HFFc6 (cell line): ENCODE measurements at regions not wholly inside any gene's neighbourhood (a gene's known extent, or its start where the extent isn't known, plus 50 kb on each side); places are given as distances from the start of the nearest gene placed in this dataset.

Experiments
- DNase-seq: peaks from one replicate; pipeline ENCODE4 v3.0.0-alpha.2; 2018
- H3K27ac Mint-ChIP-seq: 2 replicates; pipeline ENCODE4 v1.8.0; 2020; ENCODE audit warnings: mild to moderate bottlenecking, mixed read lengths
- H3K27me3 Mint-ChIP-seq: 2 replicates; pipeline ENCODE4 v1.8.0; 2021; ENCODE audit warnings: mild to moderate bottlenecking, moderate library complexity, mixed read lengths; ENCODE audit not compliant: insufficient read depth
- H3K36me3 Mint-ChIP-seq: 2 replicates; pipeline ENCODE4 v1.8.0; 2021; ENCODE audit warnings: low read depth, mixed read lengths
- H3K4me1 Mint-ChIP-seq: 2 replicates; pipeline ENCODE4 v1.8.0; 2020; ENCODE audit warnings: low read depth, mixed read lengths
- H3K4me3 Mint-ChIP-seq: 2 replicates; pipeline ENCODE4 v1.8.0; 2020; ENCODE audit warnings: mild to moderate bottlenecking, moderate library complexity, mixed read lengths
- H3K9me3 Mint-ChIP-seq: 2 replicates; pipeline ENCODE4 v1.8.0; 2020; ENCODE audit warnings: mild to moderate bottlenecking, mixed read lengths
- CTCF ChIP-seq: fragments of 200-600 bp; sonication (generic); IDR thresholded peaks from 2 replicates; pipeline ENCODE4 v1.5.0; 2021; ENCODE audit warnings: antibody characterized with exemption, mild to moderate bottlenecking

- TF ChIP-seq CTCF = no peak
- no peak overlapping the region for H3K4me3 Mint-ChIP-seq
- H3K4me1 Mint-ChIP-seq = no peaks in the 10 kb centered on the region
- no peaks in the 10 kb centered on the region; the same call in 1 of the 2 replicates for H3K36me3 Mint-ChIP-seq
- H3K27ac Mint-ChIP-seq = no peak overlapping the region
- peaks cover 1% of the 10 kb centered on the region for H3K27me3 Mint-ChIP-seq
- no peak for DNase-seq
- H3K9me3 Mint-ChIP-seq = peaks cover 35% of the 10 kb centered on the region
These were observed 77.2 kb upstream of the WDR72 start for GRCh38 chr15:53836618-53837017.

GRCh38 chr15:53835309-53835708 lies 75.8 kb upstream of the WDR72 start:
- peaks cover 34% of the 10 kb centered on the region for H3K9me3 Mint-ChIP-seq
- H3K4me1 Mint-ChIP-seq = no peaks in the 10 kb centered on the region
- H3K4me3 Mint-ChIP-seq = no peak overlapping the region
- H3K27me3 Mint-ChIP-seq = peaks cover 1% of the 10 kb centered on the region
- TF ChIP-seq CTCF = no peak
- no peaks in the 10 kb centered on the region; the same call in 1 of the 2 replicates for H3K36me3 Mint-ChIP-seq
- no peak for DNase-seq
- H3K27ac Mint-ChIP-seq = no peak overlapping the region

GRCh38 chr15:53834214-53834613 lies 74.8 kb upstream of the WDR72 start:
- H3K27ac Mint-ChIP-seq = no peak overlapping the region
- no peaks in the 10 kb centered on the region for H3K36me3 Mint-ChIP-seq
- H3K4me3 Mint-ChIP-seq = no peak overlapping the region
- DNase-seq = no peak
- no peak for TF ChIP-seq CTCF
- peaks cover 1% of the 10 kb centered on the region; the same call in 1 of the 2 replicates for H3K27me3 Mint-ChIP-seq
- H3K4me1 Mint-ChIP-seq = no peaks in the 10 kb centered on the region
- H3K9me3 Mint-ChIP-seq = peaks cover 37% of the 10 kb centered on the region

GRCh38 chr15:53833134-53833624 lies 73.7 kb upstream of the WDR72 start:
- no peak overlapping the region for H3K27ac Mint-ChIP-seq
- peaks cover 1% of the 10 kb centered on the region; the same call in 1 of the 2 replicates for H3K27me3 Mint-ChIP-seq
- peak; percentile 3 for DNase-seq
- no peaks in the 10 kb centered on the region for H3K4me1 Mint-ChIP-seq
- no peak for TF ChIP-seq CTCF
- H3K36me3 Mint-ChIP-seq = no peaks in the 10 kb centered on the region
- no peak overlapping the region for H3K4me3 Mint-ChIP-seq
- H3K9me3 Mint-ChIP-seq = peaks cover 46% of the 10 kb centered on the region

GRCh38 chr15:53831907-53832770 lies 72.7 kb upstream of the WDR72 start:
- H3K27ac Mint-ChIP-seq = no peak overlapping the region
- no peaks in the 10 kb centered on the region for H3K36me3 Mint-ChIP-seq
- peaks cover 56% of the 10 kb centered on the region for H3K9me3 Mint-ChIP-seq
- no peak for TF ChIP-seq CTCF
- peaks cover 1% of the 10 kb centered on the region; the same call in 1 of the 2 replicates for H3K27me3 Mint-ChIP-seq
- no peak overlapping the region for H3K4me3 Mint-ChIP-seq
- H3K4me1 Mint-ChIP-seq = no peaks in the 10 kb centered on the region
- no peak for DNase-seq
